Kidney (tissue), 13 donors: ENCODE measurements at regions not wholly inside any gene's neighbourhood (a gene's known extent, or its start where the extent isn't known, plus 50 kb on each side); places are given as distances from the start of the nearest gene placed in this dataset.

ENCODE experiments used
- DNase-seq, 5 donors: peaks; one replicate each; pipeline ENCODE4 v3.0.0-alpha.2; 2013 to 2020
- FAIRE-seq: peaks from 2 replicates; lab custom pipeline; 2012; peaks lifted over from hg19 to GRCh38; lab: Jason Lieb, UNC
- H3K27ac ChIP-seq, 2 donors: one replicate each; pipeline ENCODE4 v1.7.0; 2013; ENCODE audit warnings: low read depth in 2 of 2, low read length in 2 of 2, inconsistent platforms in 1 of 2
- H3K27me3 ChIP-seq: one replicate; pipeline ENCODE4 v1.7.1; 2013; ENCODE audit warnings: low read length, inconsistent platforms; ENCODE audit not compliant: control insufficient read depth, insufficient read depth
- H3K36me3 ChIP-seq, 3 donors: one replicate each; pipeline versions ENCODE4 v1.7.0 to v1.7.1; 2013; ENCODE audit warnings: low read length in 3 of 3, control low read depth in 1 of 3, inconsistent platforms in 1 of 3; ENCODE audit not compliant: insufficient read depth in 3 of 3, control insufficient read depth in 2 of 3
- H3K4me1 ChIP-seq, 3 donors: one replicate each; pipeline versions ENCODE4 v1.7.0 to v1.7.1; 2013; ENCODE audit warnings: low read length in 3 of 3, inconsistent platforms in 1 of 3, low read depth in 1 of 3; ENCODE audit not compliant: control insufficient read depth in 2 of 3, insufficient read depth in 2 of 3
- H3K4me3 ChIP-seq, 3 donors: one replicate each; pipeline versions ENCODE4 v1.7.0 to v1.8.1; 2013; ENCODE audit warnings: low read length in 3 of 3, control low read depth in 1 of 3, inconsistent platforms in 1 of 3
- H3K9ac ChIP-seq, 3 donors: one replicate each; pipeline versions ENCODE4 v1.7.0 to v1.7.1; 2013; ENCODE audit warnings: low read length in 3 of 3, control low read depth in 1 of 3, inconsistent platforms in 1 of 3
- H3K9me3 ChIP-seq, 3 donors: one replicate each; pipeline versions ENCODE4 v1.7.0 to v1.7.1; 2013; ENCODE audit warnings: low read length in 3 of 3, control low read depth in 1 of 3, inconsistent platforms in 1 of 3; ENCODE audit not compliant: control insufficient read depth in 2 of 3, insufficient read depth in 1 of 3
- intact Hi-C: fragments of 100-400 bp; cut with DNase I; formaldehyde crosslinking; loops from one replicate; pipeline ENCODE4 v1.11.1; 2022
- TF ChIP-seq, protein P1 (sequence below): IDR thresholded peaks from 3 replicates; pipeline ENCODE4 v1.5.1; 2012; ENCODE audit warnings: mild to moderate bottlenecking, moderate library complexity, borderline replicate concordance; ENCODE audit not compliant: insufficient read depth; ENCODE audit errors: extremely low read depth
- donor health status: control.
- donor health status: control.
- donor health status: control.
- donor health status: control.
- donor health status: control.
- donor health status: DM: yes; HTN: yes; CAD: no.
- donor health status: Normal renal cell carcinoma (clear cell type).

DNA sequence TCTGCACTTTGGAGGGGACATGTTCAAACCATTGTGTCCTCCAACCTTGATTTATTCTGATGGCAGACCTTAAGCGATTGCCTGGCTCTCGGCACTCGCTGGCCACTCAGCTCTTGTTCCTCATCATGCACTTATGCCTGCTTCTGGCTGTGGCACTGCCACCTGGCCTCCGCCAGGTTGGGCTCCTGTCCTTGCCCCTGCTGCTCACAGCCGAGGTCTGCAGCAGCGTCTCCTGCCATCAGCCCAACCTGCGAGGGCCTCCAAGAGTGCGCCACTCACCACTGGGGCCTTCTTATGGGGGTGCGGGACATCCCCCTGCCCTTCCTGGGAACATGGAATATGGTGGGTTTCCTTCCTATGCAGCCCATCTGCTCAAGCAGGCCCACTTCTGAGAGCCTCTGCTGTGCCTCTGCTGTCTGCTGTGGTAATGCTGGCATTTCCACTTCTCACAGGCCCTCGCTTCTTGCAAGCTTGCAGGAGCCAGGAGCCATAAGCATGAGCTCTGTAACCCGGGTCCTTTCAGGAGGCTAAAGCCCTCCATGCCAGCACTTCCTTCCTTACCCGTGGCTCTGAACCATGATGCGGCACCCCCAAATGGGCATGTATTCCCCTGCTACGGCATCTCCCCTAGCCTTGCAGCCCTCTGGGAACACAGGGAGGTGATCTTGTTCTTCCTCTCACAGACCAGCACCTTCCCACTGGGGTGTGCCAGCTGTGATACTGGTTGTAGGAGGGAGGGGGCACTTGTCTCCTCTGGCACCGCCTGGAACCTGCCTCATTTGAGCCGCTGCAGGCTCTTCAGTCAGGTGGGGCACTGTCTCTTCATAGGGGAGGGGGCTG, 58.6 kb upstream of the HS6ST1 start:
- intact Hi-C loops, result no loop called here

DNA sequence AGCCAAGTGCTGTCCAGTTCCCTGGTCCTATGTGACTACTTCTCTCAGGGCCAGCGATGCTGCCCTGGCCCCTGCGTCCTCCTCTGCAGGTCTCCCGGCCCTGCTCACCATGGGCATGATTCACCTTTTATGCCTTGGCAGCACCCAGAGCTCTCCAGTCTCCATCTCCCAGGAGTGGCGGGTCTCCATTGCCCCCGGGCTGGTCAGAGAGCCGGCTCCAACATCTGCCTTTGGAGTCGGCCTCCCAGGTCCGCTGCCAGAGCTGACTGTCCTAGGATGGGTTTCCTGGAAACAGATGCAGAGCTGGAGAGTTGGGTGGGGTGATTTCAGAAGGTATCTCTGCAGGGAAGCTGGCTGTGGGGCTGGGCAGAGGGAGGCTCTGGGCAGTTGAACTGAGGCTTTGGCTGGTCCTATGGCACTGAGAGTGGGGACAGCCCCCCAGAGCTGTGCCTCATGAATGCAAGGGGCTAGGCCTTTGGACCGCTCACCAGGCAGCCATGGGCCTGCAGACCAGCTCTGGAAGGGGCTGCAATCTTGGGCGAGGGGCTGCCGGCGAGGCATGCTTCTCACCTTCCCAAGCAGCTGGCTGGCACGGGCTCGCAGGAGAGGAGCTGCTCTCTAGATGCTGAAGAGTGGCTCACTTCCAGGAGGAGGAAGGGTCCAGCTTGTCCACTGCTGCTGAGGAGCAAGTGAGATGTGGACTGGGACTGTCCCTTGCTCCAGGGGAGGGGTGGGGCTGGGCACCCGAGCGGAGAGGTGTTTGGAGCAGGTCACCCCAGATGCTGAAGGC, 59.8 kb upstream of the HS6ST1 start:
- Histone ChIP-seq H3K4me3 (no peak overlapping the region), H3K9ac (peak overlapping the region in 1 of 3 donors; percentile 15), H3K27me3 (no peaks in the 10 kb centered on the region), H3K36me3 (no peaks in the 10 kb centered on the region), H3K9me3 (no peaks in the 10 kb centered on the region), H3K4me1 (peaks cover 0 to 37% (median 3%) of the 10 kb centered on the region in 3 donors), H3K27ac (no peak overlapping the region)
- FAIRE-seq (no peak), DNase-seq (peak in 3 of 5 donors; percentile 8 to 68 (median 64))
- intact Hi-C loops, result no loop called here
- TF ChIP-seq, protein P1, sequence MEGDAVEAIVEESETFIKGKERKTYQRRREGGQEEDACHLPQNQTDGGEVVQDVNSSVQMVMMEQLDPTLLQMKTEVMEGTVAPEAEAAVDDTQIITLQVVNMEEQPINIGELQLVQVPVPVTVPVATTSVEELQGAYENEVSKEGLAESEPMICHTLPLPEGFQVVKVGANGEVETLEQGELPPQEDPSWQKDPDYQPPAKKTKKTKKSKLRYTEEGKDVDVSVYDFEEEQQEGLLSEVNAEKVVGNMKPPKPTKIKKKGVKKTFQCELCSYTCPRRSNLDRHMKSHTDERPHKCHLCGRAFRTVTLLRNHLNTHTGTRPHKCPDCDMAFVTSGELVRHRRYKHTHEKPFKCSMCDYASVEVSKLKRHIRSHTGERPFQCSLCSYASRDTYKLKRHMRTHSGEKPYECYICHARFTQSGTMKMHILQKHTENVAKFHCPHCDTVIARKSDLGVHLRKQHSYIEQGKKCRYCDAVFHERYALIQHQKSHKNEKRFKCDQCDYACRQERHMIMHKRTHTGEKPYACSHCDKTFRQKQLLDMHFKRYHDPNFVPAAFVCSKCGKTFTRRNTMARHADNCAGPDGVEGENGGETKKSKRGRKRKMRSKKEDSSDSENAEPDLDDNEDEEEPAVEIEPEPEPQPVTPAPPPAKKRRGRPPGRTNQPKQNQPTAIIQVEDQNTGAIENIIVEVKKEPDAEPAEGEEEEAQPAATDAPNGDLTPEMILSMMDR, result no peak

More for the DNA sequence above, 58.6 kb upstream of the HS6ST1 start:
- no peaks in the 10 kb centered on the region for H3K27me3 ChIP-seq
- TF ChIP-seq, protein P1, result no peak
- peaks cover 0 to 37% (median 3%) of the 10 kb centered on the region in 3 donors for H3K4me1 ChIP-seq
- H3K27ac ChIP-seq, result no peak overlapping the region
- DNase-seq, result peak in 3 of 5 donors; percentile 7 to 61 (median 43)
- no peak overlapping the region for H3K9ac ChIP-seq
- H3K9me3 ChIP-seq, result no peaks in the 10 kb centered on the region
- no peak overlapping the region for H3K4me3 ChIP-seq
- FAIRE-seq, result no peak
- H3K36me3 ChIP-seq, result no peaks in the 10 kb centered on the region

DNA sequence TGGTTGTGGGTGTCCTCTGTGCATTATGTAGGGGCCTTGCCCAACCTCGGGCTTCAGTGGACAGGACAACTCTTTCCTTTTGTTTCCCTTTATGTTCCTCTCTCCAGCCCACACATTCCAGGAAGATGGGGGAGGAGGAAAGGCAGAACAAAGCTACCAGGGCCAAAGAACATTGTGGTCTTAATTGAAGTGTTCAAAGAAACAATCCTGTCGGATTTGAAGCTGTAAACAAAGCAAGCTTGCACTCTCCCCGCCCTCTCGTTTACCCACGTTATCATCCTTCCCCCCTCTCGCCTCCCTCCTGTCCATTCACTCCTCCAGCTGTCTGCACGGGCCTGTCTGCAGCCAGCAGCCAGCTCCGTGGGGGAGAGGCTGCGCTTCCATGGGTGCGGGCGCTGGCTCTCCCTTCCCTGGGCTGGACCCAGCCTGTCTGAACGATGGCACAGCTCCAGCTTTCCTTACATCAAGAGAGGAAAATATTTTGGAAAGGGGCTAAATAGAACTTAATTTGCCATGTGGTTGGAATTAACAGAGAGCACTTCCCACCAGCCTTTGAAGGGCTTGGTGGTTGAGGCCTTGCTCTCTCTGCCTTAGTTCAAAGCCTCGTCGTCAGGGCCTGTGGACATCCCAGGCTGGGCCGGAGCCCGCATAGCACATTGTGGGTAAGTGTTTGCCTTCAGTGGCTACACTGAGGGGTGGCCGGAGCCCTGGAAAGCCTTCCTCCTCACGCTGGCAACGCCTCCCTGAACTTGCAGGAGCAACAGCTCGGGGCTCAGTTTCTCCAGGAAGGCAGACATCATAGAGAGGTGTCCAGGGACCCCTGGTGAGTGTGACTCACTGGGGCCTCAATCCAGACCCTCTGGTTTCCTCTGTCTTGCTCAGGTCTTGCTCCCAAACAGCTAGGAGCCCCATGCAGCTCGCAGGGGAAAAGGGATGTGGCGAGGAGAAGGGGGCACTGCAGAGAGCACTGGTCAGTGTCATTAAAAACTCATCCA, 60.6 kb upstream of the HS6ST1 start:
- FAIRE-seq (no peak), DNase-seq (peak; percentile 69 to 89 (median 77))
- Histone ChIP-seq H3K27ac (no peak overlapping the region), H3K27me3 (no peaks in the 10 kb centered on the region), H3K9ac (peak overlapping the region in 1 of 3 donors; percentile 15), H3K4me1 (peaks cover 0 to 32% (median 3%) of the 10 kb centered on the region in 3 donors), H3K9me3 (no peaks in the 10 kb centered on the region), H3K4me3 (no peak overlapping the region), H3K36me3 (no peaks in the 10 kb centered on the region)
- TF ChIP-seq, protein P1, result no peak
- intact Hi-C loops, result no loop called here
